GM12865 (cell line): ENCODE measurements at regions not wholly inside any gene's neighbourhood (a gene's known extent, or its start where the extent isn't known, plus 50 kb on each side); places are given as distances from the start of the nearest gene placed in this dataset.
"Not testable (repeated sequence)": the region's sequence is repeated elsewhere in the genome, so short reads cannot be mapped to it uniquely, and the experiment has no call there.

Experiments
- DNase-seq: peaks from one replicate; pipeline ENCODE4 v3.0.0; 2010; ENCODE audit warnings: low read depth
- H3K4me3 ChIP-seq: 2 replicates; pipeline ENCODE4 v1.5.1; 2011; ENCODE audit warnings: mild to moderate bottlenecking, low read depth, low read length, control low read depth
- TF ChIP-seq, protein P1 (sequence below): IDR thresholded peaks from 2 replicates; pipeline ENCODE4 v1.5.1; 2011; ENCODE audit warnings: low read length, control low read depth, low read depth, inconsistent platforms; ENCODE audit not compliant: insufficient read depth; ENCODE audit errors: missing control alignments

DNA sequence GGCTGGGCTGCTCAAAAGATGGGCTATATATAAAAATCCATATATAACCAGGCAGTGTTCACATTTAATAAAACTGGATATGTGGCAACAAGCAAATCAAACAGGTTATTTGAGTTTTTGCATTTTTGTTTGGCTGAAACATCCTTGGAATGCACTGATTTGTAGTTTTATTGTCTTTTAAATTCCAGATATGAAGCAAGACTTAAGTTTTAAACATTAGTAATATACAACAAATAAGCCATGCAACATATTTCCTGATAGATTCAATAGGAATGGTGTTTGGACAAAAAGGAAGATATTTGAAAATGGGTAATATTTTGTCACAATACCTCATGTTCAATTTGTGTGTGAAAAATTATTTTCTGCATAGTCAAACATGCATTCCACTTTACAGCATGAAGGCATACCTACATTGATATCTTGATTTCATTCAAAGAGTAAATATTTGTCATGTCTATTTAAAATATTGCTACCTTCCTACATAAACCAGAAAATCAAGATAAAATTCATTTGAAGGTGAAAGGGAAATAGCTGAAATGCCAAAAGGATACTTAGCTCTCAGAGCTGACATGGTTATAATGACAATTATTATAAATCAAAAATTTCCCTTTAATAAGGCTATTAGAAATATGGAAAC lies 132.3 kb upstream of the NETO1 start:
- H3K4me3 ChIP-seq: no peak overlapping the region
- no peak for DNase-seq
- TF ChIP-seq, protein P1, sequence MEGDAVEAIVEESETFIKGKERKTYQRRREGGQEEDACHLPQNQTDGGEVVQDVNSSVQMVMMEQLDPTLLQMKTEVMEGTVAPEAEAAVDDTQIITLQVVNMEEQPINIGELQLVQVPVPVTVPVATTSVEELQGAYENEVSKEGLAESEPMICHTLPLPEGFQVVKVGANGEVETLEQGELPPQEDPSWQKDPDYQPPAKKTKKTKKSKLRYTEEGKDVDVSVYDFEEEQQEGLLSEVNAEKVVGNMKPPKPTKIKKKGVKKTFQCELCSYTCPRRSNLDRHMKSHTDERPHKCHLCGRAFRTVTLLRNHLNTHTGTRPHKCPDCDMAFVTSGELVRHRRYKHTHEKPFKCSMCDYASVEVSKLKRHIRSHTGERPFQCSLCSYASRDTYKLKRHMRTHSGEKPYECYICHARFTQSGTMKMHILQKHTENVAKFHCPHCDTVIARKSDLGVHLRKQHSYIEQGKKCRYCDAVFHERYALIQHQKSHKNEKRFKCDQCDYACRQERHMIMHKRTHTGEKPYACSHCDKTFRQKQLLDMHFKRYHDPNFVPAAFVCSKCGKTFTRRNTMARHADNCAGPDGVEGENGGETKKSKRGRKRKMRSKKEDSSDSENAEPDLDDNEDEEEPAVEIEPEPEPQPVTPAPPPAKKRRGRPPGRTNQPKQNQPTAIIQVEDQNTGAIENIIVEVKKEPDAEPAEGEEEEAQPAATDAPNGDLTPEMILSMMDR: no peak

DNA sequence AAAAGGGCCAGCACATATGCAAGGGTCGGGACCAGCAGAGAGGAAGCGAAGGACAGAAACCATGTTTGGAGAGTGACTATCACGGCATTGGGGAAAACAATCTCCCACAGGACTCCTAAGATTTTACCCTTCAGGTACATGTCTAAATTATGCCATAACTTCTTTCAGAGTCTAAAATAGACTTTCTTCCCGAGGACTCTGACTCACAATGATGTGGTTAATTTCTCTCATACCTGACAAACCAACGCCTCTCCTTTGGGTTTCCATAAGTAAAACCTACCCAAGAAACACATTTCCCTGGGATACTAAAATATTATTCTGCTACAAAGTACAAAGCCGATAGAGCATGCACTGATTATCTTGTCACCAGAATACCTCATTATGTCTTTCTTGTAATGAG lies 127.8 kb upstream of the NETO1 start:
- no peak overlapping the region for H3K4me3 ChIP-seq
- DNase-seq: no peak
- TF ChIP-seq, protein P1: no peak

DNA sequence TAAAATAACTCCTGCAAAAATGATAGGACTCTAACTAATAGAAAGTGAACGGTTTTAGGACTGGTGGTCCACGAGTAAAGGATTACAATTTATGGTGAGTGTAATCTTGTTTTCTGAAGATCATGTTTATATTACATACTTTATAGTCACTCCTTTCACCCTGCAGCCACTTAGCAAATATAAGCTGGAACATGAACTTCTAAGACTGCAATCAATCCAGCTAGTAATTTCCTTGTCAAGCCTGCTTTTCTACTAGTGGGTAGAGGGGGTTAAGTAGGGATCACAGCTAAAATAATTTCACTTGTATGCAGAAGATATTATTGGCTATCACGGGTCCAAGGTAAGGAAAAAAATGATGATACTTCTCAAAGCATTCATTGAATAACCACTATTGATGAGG lies 125.5 kb upstream of the NETO1 start:
- TF ChIP-seq, protein P1: no peak
- no peak for DNase-seq
- H3K4me3 ChIP-seq: no peak overlapping the region

DNA sequence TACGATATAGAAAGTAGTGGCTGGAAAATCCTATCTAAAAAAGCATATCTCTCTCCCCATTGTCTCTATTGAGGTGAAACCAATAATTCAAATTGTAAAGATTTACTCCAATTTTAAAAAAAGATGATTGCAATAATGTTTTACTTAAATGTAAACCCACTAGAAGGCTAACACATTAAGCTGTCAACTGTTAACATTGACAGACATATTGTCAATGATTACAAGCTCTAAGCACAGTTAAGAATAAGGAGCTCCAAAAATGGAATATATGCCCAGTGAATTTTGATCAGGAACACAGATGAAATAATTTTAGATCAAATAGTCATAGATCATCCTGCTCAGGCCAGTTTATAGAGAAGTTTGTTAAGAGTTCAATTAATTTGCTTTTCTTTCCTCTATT lies 123.6 kb upstream of the NETO1 start:
- TF ChIP-seq, protein P1: no peak
- no peak overlapping the region for H3K4me3 ChIP-seq
- no peak for DNase-seq

DNA sequence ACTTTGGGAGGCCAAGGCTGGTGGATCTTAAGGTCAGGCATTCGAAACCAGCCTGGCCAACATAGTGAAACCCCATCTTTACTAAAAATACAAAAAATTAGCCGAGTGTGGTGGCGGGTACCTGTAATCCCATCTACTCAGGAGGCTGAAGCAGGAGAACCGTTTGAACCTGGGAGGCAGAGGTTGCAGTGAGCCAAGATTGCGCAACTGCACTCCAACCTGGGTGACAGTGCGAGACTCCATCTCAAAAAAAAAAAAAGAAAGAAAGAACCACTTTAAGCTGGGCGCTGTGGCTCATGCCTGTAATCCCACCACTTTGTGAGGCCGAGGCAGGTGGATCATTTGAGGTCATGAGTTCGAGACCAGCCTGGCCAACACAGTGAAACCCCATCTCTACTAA lies 119.8 kb upstream of the NETO1 start:
- DNase-seq, H3K4me3 ChIP-seq: not testable (repeated sequence)

DNA sequence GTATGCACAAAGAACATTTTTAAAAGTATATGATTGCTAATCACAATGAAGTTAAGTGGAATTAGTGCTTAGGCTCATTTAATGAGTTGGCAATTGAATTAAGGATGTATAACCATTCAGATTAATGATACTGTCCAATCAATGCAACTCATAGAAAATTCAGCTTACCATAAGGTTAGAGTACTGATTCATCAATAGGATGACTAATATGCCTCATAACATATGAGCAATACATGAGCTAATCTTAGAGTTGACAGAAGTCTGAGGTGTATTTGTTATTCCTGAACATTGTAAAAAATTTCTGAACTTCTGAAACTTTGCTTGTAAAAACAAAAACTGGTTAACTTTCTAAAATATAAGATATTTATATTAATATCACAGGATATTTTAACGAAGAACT lies 118.3 kb upstream of the NETO1 start:
- TF ChIP-seq, protein P1: no peak
- H3K4me3 ChIP-seq: no peak overlapping the region
- DNase-seq: no peak

DNA sequence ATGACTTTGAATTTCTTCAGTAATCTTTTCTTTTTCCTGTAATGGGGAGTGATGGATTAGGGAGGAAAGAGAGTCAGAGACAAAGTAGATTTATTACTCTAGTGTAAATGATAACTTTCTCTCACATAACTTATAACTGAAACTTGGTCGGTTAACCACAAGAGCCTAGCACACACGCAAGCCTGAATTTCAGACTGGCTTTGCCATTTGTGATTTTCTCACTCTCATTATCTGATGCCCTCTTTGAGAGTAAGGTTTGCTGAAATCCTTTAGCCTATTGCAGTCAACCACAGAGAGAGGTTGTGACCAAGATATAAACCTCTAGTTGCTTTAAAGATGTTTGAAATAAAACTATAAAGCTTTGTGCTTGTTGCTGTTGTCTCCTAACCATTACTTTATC lies 117.9 kb upstream of the NETO1 start:
- TF ChIP-seq, protein P1: no peak
- H3K4me3 ChIP-seq: no peak overlapping the region
- no peak for DNase-seq
